ENCODE measurements at regions not wholly inside any gene's neighbourhood (a gene's known extent, or its start where the extent isn't known, plus 50 kb on each side); places are given as distances from the start of the nearest gene placed in this dataset.
"Not testable (repeated sequence)": the region's sequence is repeated elsewhere in the genome, so short reads cannot be mapped to it uniquely, and the experiment has no call there.

GRCh38 chrX:89539150-89539549 is 382.6 kb upstream of the TGIF2LX start:
- not testable (repeated sequence) for FAIRE-seq

GRCh38 chrX:89557146-89557545 is 364.6 kb upstream of the TGIF2LX start:
- FAIRE-seq = not testable (repeated sequence)

- not testable (repeated sequence) for FAIRE-seq
These were observed 359.6 kb upstream of the TGIF2LX start for GRCh38 chrX:89562079-89562478.

GRCh38 chrX:89563107-89563506 is 358.6 kb upstream of the TGIF2LX start:
- FAIRE-seq = not testable (repeated sequence)

GRCh38 chrX:89567787-89568186 is 353.9 kb upstream of the TGIF2LX start:
- not testable (repeated sequence) for FAIRE-seq

GRCh38 chrX:89581868-89582267 is 339.8 kb upstream of the TGIF2LX start:
- FAIRE-seq = not testable (repeated sequence)

- FAIRE-seq = not testable (repeated sequence)
These were observed 289.9 kb upstream of the TGIF2LX start for GRCh38 chrX:89631858-89632257.

GRCh38 chrX:89635887-89636286 is 285.8 kb upstream of the TGIF2LX start:
- not testable (repeated sequence) for FAIRE-seq

- FAIRE-seq = peak; percentile 85
These were observed 263.0 kb upstream of the TGIF2LX start for GRCh38 chrX:89658662-89659061.

GRCh38 chrX:89706481-89706880 is 215.2 kb upstream of the TGIF2LX start:
- FAIRE-seq = not testable (repeated sequence)

GRCh38 chrX:89707363-89707927 is 214.3 kb upstream of the TGIF2LX start:
- FAIRE-seq = not testable (repeated sequence)

- not testable (repeated sequence) for FAIRE-seq
These were observed 187.3 kb upstream of the TGIF2LX start for GRCh38 chrX:89734367-89734766.

GRCh38 chrX:89756466-89756865 is 165.2 kb upstream of the TGIF2LX start:
- FAIRE-seq = not testable (repeated sequence)

GRCh38 chrX:89757767-89758166 is 163.9 kb upstream of the TGIF2LX start:
- peak; percentile 83 for FAIRE-seq

- not testable (repeated sequence) for FAIRE-seq
These were observed 162.5 kb upstream of the TGIF2LX start for GRCh38 chrX:89759076-89759685.

GRCh38 chrX:89771639-89772038 is 150.1 kb upstream of the TGIF2LX start:
- peak; percentile 97 for FAIRE-seq

- FAIRE-seq = not testable (repeated sequence)
These were observed 110.3 kb upstream of the TGIF2LX start for GRCh38 chrX:89811440-89811839.

- not testable (repeated sequence) for FAIRE-seq
These were observed 82.0 kb upstream of the TGIF2LX start for GRCh38 chrX:89839723-89840122.

- FAIRE-seq = peak; percentile 24
These were observed 50.0 kb upstream of the TGIF2LX start for GRCh38 chrX:89871662-89872061.
